Osteoblast (primary cell): ENCODE measurements at regions not wholly inside any gene's neighbourhood (a gene's known extent, or its start where the extent isn't known, plus 50 kb on each side); places are given as distances from the start of the nearest gene placed in this dataset.
A peak's percentile ranks its signal among the peaks of the same experiment; 100 is the strongest.

ENCODE experiments used
- DNase-seq: peaks from one replicate; pipeline ENCODE4 v3.0.0; 2011; ENCODE audit warnings: low spot score, mixed read lengths; ENCODE audit not compliant: insufficient read length; ENCODE audit errors: missing footprints
- H2AFZ ChIP-seq: 2 replicates; pipeline ENCODE4 v1.6.0; 2011; ENCODE audit warnings: mild to moderate bottlenecking, low read length
- H3K27ac ChIP-seq: 2 replicates; pipeline ENCODE4 v1.5.1; 2011; ENCODE audit warnings: mild to moderate bottlenecking, low read depth, low read length, moderate library complexity
- H3K27me3 ChIP-seq: 2 replicates; pipeline ENCODE4 v1.6.0; 2012; ENCODE audit warnings: mild to moderate bottlenecking, control low read depth, inconsistent platforms, low read length, moderate library complexity; ENCODE audit not compliant: insufficient read depth
- H3K36me3 ChIP-seq: 2 replicates; pipeline ENCODE4 v1.5.1; 2011; ENCODE audit warnings: mild to moderate bottlenecking, low read length, control low read depth, moderate library complexity; ENCODE audit not compliant: insufficient read depth
- H3K4me1 ChIP-seq: 2 replicates; pipeline ENCODE4 v1.5.1; 2011; ENCODE audit warnings: mild to moderate bottlenecking, low read length, control low read depth, moderate library complexity; ENCODE audit not compliant: insufficient read depth
- H3K4me2 ChIP-seq: 2 replicates; pipeline ENCODE4 v1.6.0; 2011; ENCODE audit warnings: mild to moderate bottlenecking, low read length; ENCODE audit not compliant: insufficient read depth
- H3K4me3 ChIP-seq: fragments of 200-600 bp; sonication (generic); 3 replicates; pipeline ENCODE4 v1.5.1; 2012; ENCODE audit warnings: mild to moderate bottlenecking, low read length, inconsistent platforms; ENCODE audit not compliant: insufficient read depth
- H3K79me2 ChIP-seq: 2 replicates; pipeline ENCODE4 v1.6.0; 2012; ENCODE audit warnings: mild to moderate bottlenecking, low read length, control low read depth, inconsistent platforms; ENCODE audit not compliant: insufficient read depth
- H3K9me3 ChIP-seq: 2 replicates; pipeline ENCODE4 v1.5.1; 2011; ENCODE audit warnings: low read depth, low read length, control low read depth
- H4K20me1 ChIP-seq: 2 replicates; pipeline ENCODE4 v1.6.0; 2012; ENCODE audit warnings: mild to moderate bottlenecking, low read length, control low read depth; ENCODE audit not compliant: insufficient read depth
- TF ChIP-seq, protein P1 (sequence below): IDR thresholded peaks from 2 replicates; pipeline ENCODE4 v1.5.1; 2011; ENCODE audit warnings: mild to moderate bottlenecking, low read depth, low read length, moderate library complexity; ENCODE audit errors: extremely low read depth

DNA sequence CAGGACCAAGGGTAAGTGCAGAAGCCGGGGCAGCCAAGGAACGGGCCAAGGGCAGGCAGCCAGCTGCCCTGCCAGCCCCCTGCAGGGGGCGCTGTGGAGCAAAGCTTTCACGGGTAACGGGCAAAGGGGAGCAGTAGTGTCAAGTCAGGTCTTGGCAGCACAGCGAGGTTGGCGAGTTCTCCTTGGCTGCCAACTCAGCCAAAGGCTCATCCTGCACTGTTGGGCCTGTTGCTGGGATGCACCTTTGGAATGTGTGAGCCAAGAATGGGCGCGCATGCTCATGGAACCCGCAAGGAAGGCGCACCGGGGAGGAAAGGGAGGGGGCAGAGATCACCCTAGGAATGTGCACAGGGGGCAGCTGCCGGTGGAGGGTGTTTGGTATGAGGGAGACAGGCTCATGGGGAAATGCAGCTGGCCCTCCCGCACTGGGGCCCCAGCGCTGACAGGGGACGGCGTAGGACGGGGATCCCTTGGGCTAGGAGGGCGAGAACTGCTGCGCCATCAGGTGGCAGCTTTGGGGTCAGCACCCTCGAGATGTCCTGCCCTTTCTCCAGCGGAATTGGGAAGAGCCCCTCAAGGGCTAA, 138.0 kb downstream of the ASCL4 start:
- H3K27me3 ChIP-seq = peaks cover 8% of the 10 kb centered on the region
- no peaks in the 10 kb centered on the region for H3K79me2 ChIP-seq
- H3K27ac ChIP-seq = no peak overlapping the region
- H2AFZ ChIP-seq = peak overlapping the region; percentile 40
- TF ChIP-seq, protein P1, sequence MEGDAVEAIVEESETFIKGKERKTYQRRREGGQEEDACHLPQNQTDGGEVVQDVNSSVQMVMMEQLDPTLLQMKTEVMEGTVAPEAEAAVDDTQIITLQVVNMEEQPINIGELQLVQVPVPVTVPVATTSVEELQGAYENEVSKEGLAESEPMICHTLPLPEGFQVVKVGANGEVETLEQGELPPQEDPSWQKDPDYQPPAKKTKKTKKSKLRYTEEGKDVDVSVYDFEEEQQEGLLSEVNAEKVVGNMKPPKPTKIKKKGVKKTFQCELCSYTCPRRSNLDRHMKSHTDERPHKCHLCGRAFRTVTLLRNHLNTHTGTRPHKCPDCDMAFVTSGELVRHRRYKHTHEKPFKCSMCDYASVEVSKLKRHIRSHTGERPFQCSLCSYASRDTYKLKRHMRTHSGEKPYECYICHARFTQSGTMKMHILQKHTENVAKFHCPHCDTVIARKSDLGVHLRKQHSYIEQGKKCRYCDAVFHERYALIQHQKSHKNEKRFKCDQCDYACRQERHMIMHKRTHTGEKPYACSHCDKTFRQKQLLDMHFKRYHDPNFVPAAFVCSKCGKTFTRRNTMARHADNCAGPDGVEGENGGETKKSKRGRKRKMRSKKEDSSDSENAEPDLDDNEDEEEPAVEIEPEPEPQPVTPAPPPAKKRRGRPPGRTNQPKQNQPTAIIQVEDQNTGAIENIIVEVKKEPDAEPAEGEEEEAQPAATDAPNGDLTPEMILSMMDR = peak; percentile 74
- peak overlapping the region; percentile 29 for H3K4me3 ChIP-seq
- H3K9me3 ChIP-seq = no peaks in the 10 kb centered on the region
- DNase-seq = peak; percentile 80
- no peaks in the 10 kb centered on the region for H4K20me1 ChIP-seq
- H3K4me2 ChIP-seq = peak overlapping the region; percentile 72
- peaks cover 5% of the 10 kb centered on the region for H3K4me1 ChIP-seq
- H3K36me3 ChIP-seq = no peaks in the 10 kb centered on the region

DNA sequence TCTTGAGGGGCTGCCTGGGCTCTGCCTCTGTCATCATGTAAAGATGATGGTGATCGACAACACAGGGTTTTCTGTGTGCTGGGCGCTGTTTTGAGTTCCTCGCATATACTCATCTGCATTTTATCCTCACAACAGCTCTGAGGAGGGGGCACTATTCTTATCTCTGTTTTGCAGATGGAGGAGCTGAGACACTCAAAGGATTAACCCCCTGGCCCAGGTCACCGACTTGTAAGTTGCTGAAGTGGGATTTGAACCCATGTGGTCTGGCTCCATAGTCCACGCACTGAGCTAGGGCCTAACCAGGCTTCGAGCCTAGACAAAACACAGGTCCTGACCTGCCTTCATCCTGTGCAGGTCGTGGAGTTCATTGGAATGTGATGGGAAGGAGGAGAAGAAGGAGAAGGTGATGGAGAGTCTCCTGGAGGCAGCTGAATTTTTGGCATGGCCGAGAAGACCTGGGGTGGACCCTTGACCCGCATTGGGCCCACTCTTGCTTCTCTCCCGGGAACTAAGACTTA, 140.0 kb downstream of the ASCL4 start:
- Histone ChIP-seq H3K36me3 (no peaks in the 10 kb centered on the region), H3K27me3 (peaks cover 3% of the 10 kb centered on the region), H3K4me2 (no peak overlapping the region), H3K27ac (no peak overlapping the region), H3K9me3 (no peaks in the 10 kb centered on the region), H3K4me1 (peaks cover 5% of the 10 kb centered on the region), H4K20me1 (no peaks in the 10 kb centered on the region), H2AFZ (no peak overlapping the region), H3K79me2 (no peaks in the 10 kb centered on the region), H3K4me3 (no peak overlapping the region)
- TF ChIP-seq, protein P1 = no peak
- no peak for DNase-seq

DNA sequence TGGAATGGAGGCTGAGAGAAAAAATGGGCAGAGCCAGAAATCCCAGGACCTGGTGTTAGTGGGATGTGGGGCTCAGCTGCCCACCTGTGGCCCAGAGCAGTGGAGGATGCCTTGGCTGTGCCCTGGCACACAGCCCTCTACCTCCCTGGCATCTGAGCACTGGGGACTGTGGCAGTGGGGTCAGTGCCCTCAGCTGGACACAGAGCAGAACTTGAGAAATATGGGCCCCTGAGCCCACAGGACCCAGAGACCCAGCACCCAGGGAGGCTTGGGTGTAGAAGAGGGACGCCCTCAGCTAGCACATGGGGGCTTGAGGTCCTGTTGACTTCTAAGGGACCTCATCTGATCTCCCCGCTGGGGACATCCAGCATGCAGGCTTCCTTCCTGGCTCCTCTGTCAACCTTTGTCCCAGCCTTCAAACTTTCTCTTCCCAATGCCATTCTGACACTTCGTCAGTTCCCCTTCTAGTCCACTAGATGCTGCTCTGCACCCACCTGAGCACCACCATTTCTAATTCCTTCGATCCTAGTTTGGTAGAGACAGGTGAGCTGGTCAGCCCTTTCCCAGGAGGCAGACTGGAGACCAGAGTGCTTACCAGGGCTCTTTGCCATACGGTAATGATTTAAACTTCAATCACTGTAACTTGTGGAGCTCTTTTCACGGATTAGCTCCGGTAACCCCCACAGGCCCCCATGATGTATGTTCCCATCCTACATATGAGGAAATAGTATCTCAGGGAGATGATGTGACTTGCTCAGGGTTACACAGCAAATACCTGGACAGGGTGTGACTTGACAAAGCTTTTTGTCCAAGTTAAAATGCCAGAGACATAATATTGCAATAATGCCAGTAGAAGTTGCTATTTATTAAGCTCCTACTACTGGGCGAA, 143.7 kb downstream of the ASCL4 start:
- no peaks in the 10 kb centered on the region for H3K36me3 ChIP-seq
- H3K9me3 ChIP-seq = no peaks in the 10 kb centered on the region
- no peak overlapping the region for H3K4me2 ChIP-seq
- no peaks in the 10 kb centered on the region for H4K20me1 ChIP-seq
- TF ChIP-seq, protein P1 = peak; percentile 65
- H3K27ac ChIP-seq = no peak overlapping the region
- H3K4me3 ChIP-seq = no peak overlapping the region
- H3K27me3 ChIP-seq = peaks cover 3% of the 10 kb centered on the region
- no peak for DNase-seq
- no peak overlapping the region for H2AFZ ChIP-seq
- no peaks in the 10 kb centered on the region for H3K79me2 ChIP-seq
- H3K4me1 ChIP-seq = no peaks in the 10 kb centered on the region

DNA sequence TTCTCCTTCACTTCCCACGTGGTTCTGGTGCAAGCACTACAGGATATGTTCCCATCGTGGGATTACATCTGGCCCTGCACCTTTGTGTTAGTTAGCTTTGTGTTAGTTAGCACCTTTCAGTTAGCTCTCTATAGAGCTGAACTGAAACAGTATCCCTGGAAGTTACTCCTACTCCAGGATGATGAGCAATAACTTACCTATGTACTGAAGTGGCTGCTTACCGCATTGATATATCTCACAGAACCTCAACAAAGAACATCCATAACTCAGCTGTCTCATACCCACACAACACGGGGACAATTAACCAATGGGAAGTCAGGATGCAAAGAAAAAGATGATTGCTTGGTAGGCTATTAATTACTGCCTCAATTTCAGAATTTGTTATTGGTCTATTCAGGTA, 146.6 kb downstream of the ASCL4 start:
- no peak overlapping the region for H2AFZ ChIP-seq
- TF ChIP-seq, protein P1 = no peak
- H3K36me3 ChIP-seq = no peaks in the 10 kb centered on the region
- no peaks in the 10 kb centered on the region for H3K9me3 ChIP-seq
- H3K27me3 ChIP-seq = peaks cover 3% of the 10 kb centered on the region
- H3K4me2 ChIP-seq = no peak overlapping the region
- no peak for DNase-seq
- H3K79me2 ChIP-seq = no peaks in the 10 kb centered on the region
- H3K4me3 ChIP-seq = no peak overlapping the region
- H4K20me1 ChIP-seq = no peaks in the 10 kb centered on the region
- H3K27ac ChIP-seq = no peak overlapping the region
- no peaks in the 10 kb centered on the region for H3K4me1 ChIP-seq
